Erythroblast (primary cell): ENCODE measurements at regions not wholly inside any gene's neighbourhood (a gene's known extent, or its start where the extent isn't known, plus 50 kb on each side); places are given as distances from the start of the nearest gene placed in this dataset.

Experiments used
- GATA1 ChIP-seq: IDR thresholded peaks from 2 replicates; pipeline ENCODE4 v1.6.1; 2011; ENCODE audit warnings: low read depth, mild to moderate bottlenecking, control low read depth, low read length, moderate library complexity
- POLR2A ChIP-seq: IDR thresholded peaks from 2 replicates; pipeline ENCODE4 v1.6.1; 2011; ENCODE audit warnings: mild to moderate bottlenecking, low read length

DNA sequence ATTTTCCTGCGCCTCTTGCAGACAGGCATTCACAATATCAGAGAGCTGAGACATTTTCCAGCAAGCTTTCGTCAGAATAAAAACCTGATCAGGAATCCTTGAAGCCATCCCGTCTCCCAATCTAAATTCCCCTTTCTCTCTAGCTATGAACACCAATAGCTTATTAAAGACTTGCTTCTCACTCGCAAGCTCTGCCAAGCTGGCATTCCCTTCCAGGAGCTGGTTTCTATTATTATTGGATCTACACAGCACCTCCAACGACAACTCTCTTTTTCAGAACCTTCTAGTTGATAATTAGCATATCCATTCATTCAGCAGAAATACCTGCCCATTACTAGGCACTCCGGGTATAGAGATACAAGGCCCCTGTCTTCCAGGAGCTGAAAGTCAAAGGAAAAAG lies 350.3 kb downstream of the MTX2 start:
- TF ChIP-seq POLR2A (no peak), GATA1 (no peak)
